ENCODE measurements at regions not wholly inside any gene's neighbourhood (a gene's known extent, or its start where the extent isn't known, plus 50 kb on each side); places are given as distances from the start of the nearest gene placed in this dataset.

- no peak for DNase-seq (ENCODE audit: extremely low read depth, low read depth)
These were observed 54.6 kb upstream of the ECE1 start for GRCh38 chr1:21344750-21345443.

DNA sequence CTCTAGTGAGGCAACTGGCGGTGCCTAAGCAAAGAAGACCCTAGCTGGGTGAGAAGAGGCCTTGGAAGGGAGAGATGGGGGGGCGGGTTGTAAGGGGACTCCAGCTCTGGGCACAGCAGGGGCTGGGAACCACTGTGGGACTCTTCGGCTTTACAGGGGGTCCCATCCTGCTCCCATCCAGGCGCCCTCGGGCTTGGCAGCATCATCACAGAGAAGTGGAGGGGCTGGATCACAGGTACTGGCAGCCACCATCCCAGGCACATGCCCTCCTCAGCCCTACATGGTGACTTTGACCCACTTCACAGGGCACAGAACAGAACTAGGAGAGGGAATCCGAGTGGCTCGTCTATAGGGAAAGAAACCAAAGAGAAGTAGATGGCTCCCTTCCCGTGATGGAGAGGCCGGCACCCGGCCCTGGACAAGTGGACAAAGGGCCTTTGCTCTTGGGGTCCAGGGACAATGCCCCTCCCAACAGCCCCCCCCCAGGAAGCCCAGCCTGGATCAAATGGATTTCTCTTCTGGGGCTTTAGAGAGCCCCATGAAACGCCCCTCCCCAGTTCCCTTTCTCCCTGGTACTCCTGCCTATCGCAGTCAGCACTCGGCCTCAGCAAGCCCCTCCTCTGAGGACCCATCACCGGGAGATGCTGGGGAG lies 54.0 kb upstream of the ECE1 start:
- DNase-seq (ENCODE audit: extremely low read depth, low read depth): no peak
- no peak for TF ChIP-seq CTCF (IDR thresholded peaks at IDR 0.05; ENCODE audit: low read depth, low read length)

More at GRCh38 chr1:21344750-21345443, 54.6 kb upstream of the ECE1 start:
- TF ChIP-seq CTCF (IDR thresholded peaks at IDR 0.05; ENCODE audit: low read depth, low read length): no peak

GRCh38 chr1:21342961-21343838 lies 52.9 kb upstream of the ECE1 start:
- no peak for TF ChIP-seq CTCF (IDR thresholded peaks at IDR 0.05; ENCODE audit: low read depth, low read length)
- no peak for DNase-seq (ENCODE audit: extremely low read depth, low read depth)

DNA sequence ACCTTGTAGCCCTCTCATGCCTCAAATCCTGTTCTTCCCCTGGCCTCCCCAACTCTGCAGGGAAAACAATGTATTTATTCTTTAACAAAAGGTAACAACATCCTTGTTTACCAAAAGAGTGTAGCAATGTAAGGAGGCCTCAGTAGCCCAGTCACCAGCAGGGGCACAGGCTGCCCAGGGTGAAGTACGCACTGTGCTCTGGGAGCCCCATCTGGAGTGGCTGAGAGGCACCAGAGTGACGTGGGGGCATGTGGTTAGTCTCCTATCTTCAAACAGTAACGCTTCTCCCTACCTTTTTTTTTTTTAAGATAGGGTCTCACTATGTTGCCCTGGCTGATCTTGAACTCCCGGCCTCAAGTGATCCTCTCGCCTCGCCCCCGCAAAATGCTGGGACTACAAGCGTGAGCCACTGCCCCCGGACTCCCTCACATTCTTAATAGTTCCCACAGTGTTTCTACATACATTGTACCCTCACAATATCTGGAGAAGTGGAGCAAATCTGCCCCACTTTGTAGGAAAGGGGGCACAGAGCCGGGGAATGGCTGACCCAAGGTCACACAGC lies 51.3 kb upstream of the ECE1 start:
- no peak for TF ChIP-seq CTCF (IDR thresholded peaks at IDR 0.05; ENCODE audit: low read depth, low read length)
- DNase-seq (ENCODE audit: extremely low read depth, low read depth): no peak

DNA sequence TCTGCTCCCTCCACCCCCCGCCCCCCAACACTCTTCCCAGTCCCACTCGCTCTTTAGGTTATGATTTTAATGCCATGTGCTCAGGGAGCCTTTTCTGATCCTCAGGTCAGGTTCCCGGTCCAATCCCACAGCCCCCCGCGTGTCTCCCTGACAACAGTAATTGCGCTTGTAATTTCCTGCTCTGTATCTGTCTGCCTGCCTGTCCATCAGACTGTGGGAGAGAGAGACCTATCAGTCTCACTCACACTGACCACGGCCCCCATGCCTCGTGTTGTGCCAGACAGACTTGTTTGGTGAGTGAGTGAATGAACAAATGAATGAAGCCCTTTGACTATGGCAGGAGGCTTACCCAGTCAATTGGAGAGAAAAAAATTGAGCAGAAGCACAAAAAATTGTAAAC lies 50.8 kb upstream of the ECE1 start:
- TF ChIP-seq CTCF (IDR thresholded peaks at IDR 0.05; ENCODE audit: low read depth, low read length): no peak
- DNase-seq (ENCODE audit: extremely low read depth, low read depth): no peak

- TF ChIP-seq CTCF (IDR thresholded peaks at IDR 0.05; ENCODE audit: low read depth, low read length): no peak
- DNase-seq (ENCODE audit: extremely low read depth, low read depth): no peak
These were observed 50.1 kb upstream of the ECE1 start for GRCh38 chr1:21340230-21340945.

Measured in AG09319 (cell line).